ENCODE measurements at regions not wholly inside any gene's neighbourhood (a gene's known extent, or its start where the extent isn't known, plus 50 kb on each side); places are given as distances from the start of the nearest gene placed in this dataset.

DNA sequence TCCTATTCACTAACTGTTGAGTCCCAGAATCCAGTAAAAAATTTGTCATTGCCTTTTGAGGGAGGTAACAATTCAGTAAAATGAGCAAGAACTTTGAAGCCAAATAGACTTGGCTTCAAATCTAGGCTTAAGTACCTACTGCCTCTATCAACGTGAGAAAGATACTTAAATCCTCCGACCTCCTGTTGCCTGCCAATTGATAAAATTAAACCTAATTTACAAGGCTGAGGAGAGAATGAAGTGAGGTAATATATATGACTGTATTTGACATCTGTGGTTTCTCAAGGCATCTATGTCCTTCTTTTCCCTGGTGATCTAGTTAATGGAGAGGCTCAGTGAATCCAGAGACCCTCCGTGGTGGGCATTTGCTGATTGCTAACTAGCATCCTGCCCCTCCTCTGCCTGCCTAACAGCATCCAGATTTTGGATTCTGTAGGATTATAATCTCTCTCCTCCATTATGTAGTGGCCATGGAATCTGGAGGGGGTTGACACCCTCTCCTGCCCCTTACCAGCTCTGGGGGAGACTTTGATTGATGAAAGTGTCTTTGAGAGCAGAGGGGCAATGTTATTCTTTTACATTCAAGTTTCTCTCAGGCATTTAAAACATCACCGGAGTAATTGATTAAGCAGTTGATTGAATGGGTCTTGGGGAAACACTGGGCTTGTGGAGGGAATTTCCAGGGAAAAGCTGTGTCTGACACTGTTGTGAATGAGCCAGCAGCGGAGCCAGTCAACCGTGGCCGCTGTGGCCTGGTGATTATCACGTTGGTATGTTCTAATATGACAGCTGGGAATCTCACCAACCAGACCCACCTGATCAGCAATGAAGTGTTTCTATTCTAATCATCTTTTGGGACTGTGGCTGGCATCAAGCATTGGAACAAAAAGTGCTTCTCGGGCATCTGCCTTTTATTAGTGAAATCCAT is 140.7 kb upstream of the FAM78B start:
- TF ChIP-seq, protein P1, sequence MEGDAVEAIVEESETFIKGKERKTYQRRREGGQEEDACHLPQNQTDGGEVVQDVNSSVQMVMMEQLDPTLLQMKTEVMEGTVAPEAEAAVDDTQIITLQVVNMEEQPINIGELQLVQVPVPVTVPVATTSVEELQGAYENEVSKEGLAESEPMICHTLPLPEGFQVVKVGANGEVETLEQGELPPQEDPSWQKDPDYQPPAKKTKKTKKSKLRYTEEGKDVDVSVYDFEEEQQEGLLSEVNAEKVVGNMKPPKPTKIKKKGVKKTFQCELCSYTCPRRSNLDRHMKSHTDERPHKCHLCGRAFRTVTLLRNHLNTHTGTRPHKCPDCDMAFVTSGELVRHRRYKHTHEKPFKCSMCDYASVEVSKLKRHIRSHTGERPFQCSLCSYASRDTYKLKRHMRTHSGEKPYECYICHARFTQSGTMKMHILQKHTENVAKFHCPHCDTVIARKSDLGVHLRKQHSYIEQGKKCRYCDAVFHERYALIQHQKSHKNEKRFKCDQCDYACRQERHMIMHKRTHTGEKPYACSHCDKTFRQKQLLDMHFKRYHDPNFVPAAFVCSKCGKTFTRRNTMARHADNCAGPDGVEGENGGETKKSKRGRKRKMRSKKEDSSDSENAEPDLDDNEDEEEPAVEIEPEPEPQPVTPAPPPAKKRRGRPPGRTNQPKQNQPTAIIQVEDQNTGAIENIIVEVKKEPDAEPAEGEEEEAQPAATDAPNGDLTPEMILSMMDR (IDR thresholded peaks at IDR 0.05): no peak
- TF ChIP-seq POLR2A (IDR thresholded peaks at IDR 0.05) (no peak), EP300 (IDR thresholded peaks at IDR 0.05) (no peak), POLR2AphosphoS5 (IDR thresholded peaks at IDR 0.05) (no peak)
